ENCODE measurements at regions not wholly inside any gene's neighbourhood (a gene's known extent, or its start where the extent isn't known, plus 50 kb on each side); places are given as distances from the start of the nearest gene placed in this dataset.

GRCh38 chr15:24760066-24760465 lies 84.5 kb downstream of the NPAP1 start:
- Histone ChIP-seq H3K4me3 (no peak overlapping the region), H3K27ac (no peak overlapping the region), H3K27me3 (no peaks in the 10 kb centered on the region), H3K9me3 (peaks cover 0 to 1% (median 0%) of the 10 kb centered on the region in 11 donors), H3K36me3 (no peaks in the 10 kb centered on the region), H3K4me1 (no peaks in the 10 kb centered on the region)
- TF ChIP-seq, protein P1, sequence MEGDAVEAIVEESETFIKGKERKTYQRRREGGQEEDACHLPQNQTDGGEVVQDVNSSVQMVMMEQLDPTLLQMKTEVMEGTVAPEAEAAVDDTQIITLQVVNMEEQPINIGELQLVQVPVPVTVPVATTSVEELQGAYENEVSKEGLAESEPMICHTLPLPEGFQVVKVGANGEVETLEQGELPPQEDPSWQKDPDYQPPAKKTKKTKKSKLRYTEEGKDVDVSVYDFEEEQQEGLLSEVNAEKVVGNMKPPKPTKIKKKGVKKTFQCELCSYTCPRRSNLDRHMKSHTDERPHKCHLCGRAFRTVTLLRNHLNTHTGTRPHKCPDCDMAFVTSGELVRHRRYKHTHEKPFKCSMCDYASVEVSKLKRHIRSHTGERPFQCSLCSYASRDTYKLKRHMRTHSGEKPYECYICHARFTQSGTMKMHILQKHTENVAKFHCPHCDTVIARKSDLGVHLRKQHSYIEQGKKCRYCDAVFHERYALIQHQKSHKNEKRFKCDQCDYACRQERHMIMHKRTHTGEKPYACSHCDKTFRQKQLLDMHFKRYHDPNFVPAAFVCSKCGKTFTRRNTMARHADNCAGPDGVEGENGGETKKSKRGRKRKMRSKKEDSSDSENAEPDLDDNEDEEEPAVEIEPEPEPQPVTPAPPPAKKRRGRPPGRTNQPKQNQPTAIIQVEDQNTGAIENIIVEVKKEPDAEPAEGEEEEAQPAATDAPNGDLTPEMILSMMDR (IDR thresholded peaks at IDR 0.05) = no peak
- intact Hi-C loops (cut with DNase I) = loop anchor here in 2 of 10 donors (5.0 to 10.0 kb wide), 2 partner anchors 735 to 742 kb away; no protein-coding TSS in a partner anchor
- 63 to 64% methylated on average over 7 of the region's 7 CpGs for WGBS, 2 donors
- ATAC-seq (no peak), DNase-seq (no peak)

DNA sequence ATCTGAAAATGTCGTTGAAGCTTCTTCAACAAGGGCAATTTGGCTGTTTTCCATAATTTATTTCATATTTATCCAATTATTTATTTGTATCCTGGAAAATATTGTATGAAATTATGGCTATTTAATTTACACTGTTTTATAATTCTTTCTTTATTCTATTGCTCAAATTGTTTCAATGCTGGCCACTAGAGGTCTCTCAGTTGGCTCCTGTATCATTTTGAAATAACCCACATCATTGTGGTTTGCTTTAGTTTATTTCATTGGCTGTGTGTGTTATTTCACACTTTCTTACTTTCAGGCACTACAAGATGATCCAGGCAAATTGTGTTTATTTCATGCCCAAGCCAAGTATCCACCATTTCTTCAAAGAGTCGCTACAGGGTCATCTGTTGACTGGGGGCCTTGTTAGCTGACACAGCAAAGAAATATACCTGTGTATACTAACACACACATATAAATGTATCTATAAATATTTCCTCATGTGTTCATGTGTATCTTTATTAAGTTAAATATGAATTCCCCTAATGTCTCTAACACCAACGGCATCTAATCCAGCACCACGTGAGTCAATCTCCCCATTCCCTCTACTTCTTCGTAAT lies 86.2 kb downstream of the NPAP1 start:
- Histone ChIP-seq H3K27ac (no peak overlapping the region), H3K27me3 (no peaks in the 10 kb centered on the region), H3K4me1 (no peaks in the 10 kb centered on the region), H3K9me3 (peaks cover 0 to 12% (median 0%) of the 10 kb centered on the region in 11 donors), H3K4me3 (no peak overlapping the region), H3K36me3 (no peaks in the 10 kb centered on the region)
- TF ChIP-seq, protein P1 (IDR thresholded peaks at IDR 0.05) = peak in 8 of 9 donors; percentile 20 to 58 (median 46)
- 63 to 72% methylated on average over 5 of the region's 5 CpGs for WGBS, 2 donors
- DNase-seq (no peak), ATAC-seq (no peak)
- intact Hi-C loops (cut with DNase I) = loop anchor here in 2 of 10 donors (5.0 to 10.0 kb wide), 2 partner anchors 733 to 740 kb away; no protein-coding TSS in a partner anchor

- H3K4me1 ChIP-seq = no peaks in the 10 kb centered on the region
- WGBS, 2 donors = 54 to 65% methylated on average over 4 of the region's 4 CpGs
- no peak for DNase-seq
- peaks cover 0 to 12% (median 0%) of the 10 kb centered on the region in 11 donors for H3K9me3 ChIP-seq
- no peak overlapping the region for H3K4me3 ChIP-seq
- no peaks in the 10 kb centered on the region for H3K36me3 ChIP-seq
- intact Hi-C loops (cut with DNase I) = loop anchor here in 2 of 10 donors (5.0 to 10.0 kb wide), 2 partner anchors 731 to 738 kb away; no protein-coding TSS in a partner anchor
- H3K27ac ChIP-seq = no peak overlapping the region
- ATAC-seq = no peak
- no peaks in the 10 kb centered on the region for H3K27me3 ChIP-seq
- TF ChIP-seq, protein P1 (IDR thresholded peaks at IDR 0.05) = no peak
These were observed 88.3 kb downstream of the NPAP1 start for GRCh38 chr15:24763891-24764290.

DNA sequence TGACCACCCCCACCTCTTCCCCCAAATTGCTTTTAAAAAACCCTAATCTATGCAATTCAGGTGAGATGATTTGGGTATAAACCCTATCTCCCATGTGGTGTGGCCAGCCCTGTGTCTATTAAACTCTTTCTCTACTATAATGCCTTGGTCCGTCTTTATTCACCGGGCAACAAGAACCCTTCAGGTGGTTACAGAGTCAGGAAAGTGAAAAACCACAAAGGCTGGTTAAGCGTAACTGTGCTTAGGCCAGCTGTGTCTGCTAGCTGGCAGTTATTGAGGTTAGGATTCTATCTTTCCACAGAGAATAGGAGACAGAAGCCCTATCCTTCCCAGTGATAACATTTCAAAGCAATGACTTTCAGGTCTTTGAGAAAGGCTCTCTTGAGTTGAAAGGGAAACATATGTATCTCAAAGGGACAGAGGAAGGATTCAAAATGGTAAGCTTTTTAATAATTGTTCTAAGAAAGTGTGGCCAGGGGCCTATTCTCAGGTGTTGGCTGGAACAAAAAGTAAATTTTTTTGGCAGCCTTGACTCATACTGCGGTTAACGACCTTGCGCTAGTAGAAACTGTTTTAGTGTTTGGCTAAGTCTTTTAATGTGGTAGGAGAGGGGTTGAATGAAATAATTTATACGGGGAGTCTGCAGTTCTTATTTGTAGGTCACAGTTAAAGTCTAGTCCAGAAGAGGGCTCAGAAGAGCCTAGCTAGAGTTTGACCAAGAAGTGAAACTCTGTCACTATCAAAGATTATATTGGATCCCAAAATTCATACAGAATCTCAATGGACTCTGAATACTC lies 89.0 kb downstream of the NPAP1 start:
- Histone ChIP-seq H3K4me1 (no peaks in the 10 kb centered on the region), H3K9me3 (peaks cover 0 to 12% (median 0%) of the 10 kb centered on the region in 11 donors), H3K36me3 (no peaks in the 10 kb centered on the region), H3K4me3 (no peak overlapping the region), H3K27me3 (no peaks in the 10 kb centered on the region), H3K27ac (no peak overlapping the region)
- DNase-seq (no peak), ATAC-seq (no peak)
- WGBS, 2 donors = 86% methylated on average over 7 of the region's 7 CpGs
- TF ChIP-seq, protein P1 (IDR thresholded peaks at IDR 0.05) = no peak
- intact Hi-C loops (cut with DNase I) = loop anchor here in 2 of 10 donors (5.0 to 10.0 kb wide), 2 partner anchors 730 to 738 kb away; no protein-coding TSS in a partner anchor

All from heart right ventricle (tissue), 16 donors.